Heart right ventricle (tissue), 16 donors: ENCODE measurements at regions not wholly inside any gene's neighbourhood (a gene's known extent, or its start where the extent isn't known, plus 50 kb on each side); places are given as distances from the start of the nearest gene placed in this dataset.

Source experiments
- ATAC-seq, 8 donors: fragments of 200-7000 bp; cut with Tn5 transposase; one replicate each; pipeline ENCODE4 v1.9.1; 2020; ENCODE audit warnings: mild to moderate bottlenecking in 8 of 8, moderate library complexity in 8 of 8, moderate number of reproducible peaks in 1 of 8
- DNase-seq, 2 donors: peaks; one replicate each; pipeline ENCODE4 v3.0.0-alpha.2; 2020
- H3K27ac ChIP-seq, 10 donors: fragments of 200-600 bp; sonication (generic) in 2 of 10; one replicate each; pipeline versions ENCODE4 v1.5.0 to v1.8.0; 2020 to 2022; ENCODE audit warnings: mild to moderate bottlenecking in 3 of 10
- H3K27me3 ChIP-seq, 7 donors: fragments of 200-600 bp; one replicate each; pipeline ENCODE4 v1.8.0; 2021 to 2022; ENCODE audit warnings: mild to moderate bottlenecking in 2 of 7
- H3K36me3 ChIP-seq, 9 donors: fragments of 200-600 bp; sonication (generic) in 1 of 9; one replicate each; pipeline versions ENCODE4 v1.5.0 to v1.8.0; 2020 to 2022; ENCODE audit warnings: mild to moderate bottlenecking in 2 of 9
- H3K4me1 ChIP-seq, 9 donors: fragments of 200-600 bp; sonication (generic) in 1 of 9; one replicate each; pipeline versions ENCODE4 v1.5.0 to v1.8.0; 2020 to 2022; ENCODE audit warnings: mild to moderate bottlenecking in 4 of 9
- H3K4me3 ChIP-seq, 10 donors: fragments of 200-600 bp; sonication (generic) in 2 of 10; one replicate each; pipeline versions ENCODE4 v1.5.0 to v1.8.0; 2020 to 2022; ENCODE audit warnings: mild to moderate bottlenecking in 7 of 10, moderate library complexity in 2 of 10
- H3K9me3 ChIP-seq, 11 donors: fragments of 200-600 bp in 10 of 11; sonication (generic) in 2 of 11; one replicate each; pipeline versions ENCODE4 v1.5.0 to v1.8.0; 2013 to 2022; ENCODE audit warnings: mild to moderate bottlenecking in 2 of 11, control low read depth in 1 of 11, moderate library complexity in 1 of 11
- WGBS, 2 donors: extraction: QIAGEN DNeasy Blood & Tissue Kit; methylation state at CpG; one replicate each; pipeline ENCODE4 v1.1.7; 2013; ENCODE audit warnings: inconsistent platforms in 1 of 2; 5-methylcytosine and 5-hydroxymethylcytosine counted together
- intact Hi-C, 10 donors: fragments of 100-400 bp; cut with DNase I; formaldehyde crosslinking; loops; one replicate each; pipeline versions ENCODE4 v1.11.1 to v1.14.2; 2022
- TF ChIP-seq, protein P1 (sequence below), 9 donors: fragments of 200-600 bp; sonication (generic) in 2 of 9; IDR thresholded peaks; one replicate each; pipeline versions ENCODE4 v1.5.0 to v1.8.0; 2021 to 2022; ENCODE audit warnings: antibody characterized with exemption in 9 of 9, mild to moderate bottlenecking in 5 of 9, moderate library complexity in 1 of 9
- donor health status: Arrhythmogenic right ventricular cardiomyopathy.
- donor health status: ischemic (EF 13 %, LVEDD 7.1; RV severe dilation, severe dysfunction).
- donor health status: healthy with polysubstance abuse.
- donor health status: DM: no; HTN: yes; CAD: no.
- donor health status: DM: no; HTN: no; CAD: no.
- donor health status: ischemic (EF 25% LVEDD 6.9; RV normal size, moderate dysfunction).
- donor health status: ischemic (EF 25% LVEDD 5.7; RV mildly dilated, moderate dysfunction).
- donor health status: healthy.
- donor health status: DM: yes; HTN: yes; CAD: no.
- donor health status: Ischemic cardiomyopathy.
- donor health status: ischemic (EF 35%, LVEDD 5.7; RV mildly dilated, moderate dysfunction).
- donor health status: nonischemic (EF 11% LVEDD 7.7; RV severe dilation, severe dysfunction).
- donor health status: DM: yes; HTN: yes; CAD: no.
- donor health status: PGD.
- donor health status: ischemic (EF 29% LVEDD 5.4; RV normal size, mild dysfunction).
- donor health status: nonischemic (EF 23%, LVEDD 6.1; RV moderate dilation, normal function).

GRCh38 chr16:62462971-62463370, 426.7 kb upstream of the CDH8 start:
- intact Hi-C loops, result no loop called here
- H3K27ac ChIP-seq, result no peak overlapping the region
- DNase-seq (no peak), ATAC-seq (no peak)
- H3K27me3 ChIP-seq, result no peaks in the 10 kb centered on the region
- H3K36me3 ChIP-seq, result no peaks in the 10 kb centered on the region
- TF ChIP-seq, protein P1, sequence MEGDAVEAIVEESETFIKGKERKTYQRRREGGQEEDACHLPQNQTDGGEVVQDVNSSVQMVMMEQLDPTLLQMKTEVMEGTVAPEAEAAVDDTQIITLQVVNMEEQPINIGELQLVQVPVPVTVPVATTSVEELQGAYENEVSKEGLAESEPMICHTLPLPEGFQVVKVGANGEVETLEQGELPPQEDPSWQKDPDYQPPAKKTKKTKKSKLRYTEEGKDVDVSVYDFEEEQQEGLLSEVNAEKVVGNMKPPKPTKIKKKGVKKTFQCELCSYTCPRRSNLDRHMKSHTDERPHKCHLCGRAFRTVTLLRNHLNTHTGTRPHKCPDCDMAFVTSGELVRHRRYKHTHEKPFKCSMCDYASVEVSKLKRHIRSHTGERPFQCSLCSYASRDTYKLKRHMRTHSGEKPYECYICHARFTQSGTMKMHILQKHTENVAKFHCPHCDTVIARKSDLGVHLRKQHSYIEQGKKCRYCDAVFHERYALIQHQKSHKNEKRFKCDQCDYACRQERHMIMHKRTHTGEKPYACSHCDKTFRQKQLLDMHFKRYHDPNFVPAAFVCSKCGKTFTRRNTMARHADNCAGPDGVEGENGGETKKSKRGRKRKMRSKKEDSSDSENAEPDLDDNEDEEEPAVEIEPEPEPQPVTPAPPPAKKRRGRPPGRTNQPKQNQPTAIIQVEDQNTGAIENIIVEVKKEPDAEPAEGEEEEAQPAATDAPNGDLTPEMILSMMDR (IDR thresholded peaks at IDR 0.05), result no peak
- WGBS, 2 donors, result 80 to 82% methylated on average over 2 of the region's 2 CpGs
- peaks cover 0 to 71% (median 6%) of the 10 kb centered on the region in 11 donors for H3K9me3 ChIP-seq
- no peak overlapping the region for H3K4me3 ChIP-seq
- H3K4me1 ChIP-seq, result no peaks in the 10 kb centered on the region

GRCh38 chr16:62450291-62450690, 414.1 kb upstream of the CDH8 start:
- TF ChIP-seq, protein P1 (IDR thresholded peaks at IDR 0.05), result no peak
- Histone ChIP-seq H3K27ac (no peak overlapping the region), H3K4me3 (no peak overlapping the region), H3K27me3 (no peaks in the 10 kb centered on the region), H3K4me1 (no peaks in the 10 kb centered on the region), H3K9me3 (peaks cover 0 to 20% (median 0%) of the 10 kb centered on the region in 11 donors), H3K36me3 (no peaks in the 10 kb centered on the region)
- intact Hi-C loops, result no loop called here
- WGBS, 2 donors, result 54 to 56% methylated on average over 5 of the region's 5 CpGs
- DNase-seq, result no peak
- no peak for ATAC-seq

DNA sequence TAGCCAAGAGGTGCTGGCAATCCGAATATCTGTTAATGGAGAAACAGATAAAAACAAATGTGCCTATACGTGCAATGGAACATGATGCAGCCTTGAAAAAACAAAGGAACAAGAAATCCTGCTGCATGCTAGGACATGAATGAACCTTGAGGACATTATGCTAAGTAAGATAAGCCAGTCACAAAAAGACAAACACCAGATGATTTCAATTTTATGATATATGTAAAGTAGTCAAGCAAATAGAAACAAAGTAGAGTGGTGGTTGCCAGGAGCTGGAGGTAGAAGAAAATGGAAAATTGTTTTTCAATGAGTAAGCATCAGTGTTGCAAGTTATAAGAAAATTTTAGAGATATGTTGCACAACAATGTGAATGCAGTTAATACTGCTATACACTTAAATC, 409.7 kb upstream of the CDH8 start:
- ATAC-seq (no peak), DNase-seq (no peak)
- H3K4me1 ChIP-seq, result no peaks in the 10 kb centered on the region
- H3K9me3 ChIP-seq, result peaks cover 0 to 43% (median 17%) of the 10 kb centered on the region in 11 donors
- H3K4me3 ChIP-seq, result no peak overlapping the region
- 58 to 60% methylated on average over 2 of the region's 2 CpGs for WGBS, 2 donors
- intact Hi-C loops, result no loop called here
- H3K27ac ChIP-seq, result no peak overlapping the region
- H3K27me3 ChIP-seq, result no peaks in the 10 kb centered on the region
- TF ChIP-seq, protein P1 (IDR thresholded peaks at IDR 0.05), result no peak
- no peaks in the 10 kb centered on the region for H3K36me3 ChIP-seq

DNA sequence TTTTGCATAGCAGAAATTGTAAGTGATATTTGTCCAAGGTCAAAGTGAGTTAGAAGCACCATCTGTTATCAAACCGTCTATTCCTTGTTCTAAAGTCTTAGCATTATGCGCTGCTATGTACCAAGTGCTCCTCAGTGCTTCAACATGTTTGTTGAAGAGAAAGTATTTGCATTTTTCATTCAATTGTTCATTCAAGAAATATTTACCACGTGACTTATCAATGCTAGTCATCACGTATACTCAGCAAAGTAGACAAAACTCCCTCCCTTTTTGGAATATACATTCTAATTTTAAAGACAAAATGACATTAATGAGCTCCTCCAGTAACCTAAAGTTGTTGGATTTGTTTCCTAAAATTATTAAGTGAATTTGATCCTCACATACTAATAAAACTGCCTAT, 388.0 kb upstream of the CDH8 start:
- DNase-seq, result no peak
- H3K4me3 ChIP-seq, result no peak overlapping the region
- TF ChIP-seq, protein P1 (IDR thresholded peaks at IDR 0.05), result no peak
- no peak for ATAC-seq
- intact Hi-C loops, result no loop called here
- H3K36me3 ChIP-seq, result no peaks in the 10 kb centered on the region
- H3K9me3 ChIP-seq, result peaks cover 0 to 17% (median 0%) of the 10 kb centered on the region in 11 donors
- no peaks in the 10 kb centered on the region for H3K27me3 ChIP-seq
- no peak overlapping the region for H3K27ac ChIP-seq
- no peaks in the 10 kb centered on the region for H3K4me1 ChIP-seq
- WGBS, 2 donors, result 83 to 87% methylated on average over 4 of the region's 4 CpGs
